ENCODE measurements at regions not wholly inside any gene's neighbourhood (a gene's known extent, or its start where the extent isn't known, plus 50 kb on each side); places are given as distances from the start of the nearest gene placed in this dataset.

DNA sequence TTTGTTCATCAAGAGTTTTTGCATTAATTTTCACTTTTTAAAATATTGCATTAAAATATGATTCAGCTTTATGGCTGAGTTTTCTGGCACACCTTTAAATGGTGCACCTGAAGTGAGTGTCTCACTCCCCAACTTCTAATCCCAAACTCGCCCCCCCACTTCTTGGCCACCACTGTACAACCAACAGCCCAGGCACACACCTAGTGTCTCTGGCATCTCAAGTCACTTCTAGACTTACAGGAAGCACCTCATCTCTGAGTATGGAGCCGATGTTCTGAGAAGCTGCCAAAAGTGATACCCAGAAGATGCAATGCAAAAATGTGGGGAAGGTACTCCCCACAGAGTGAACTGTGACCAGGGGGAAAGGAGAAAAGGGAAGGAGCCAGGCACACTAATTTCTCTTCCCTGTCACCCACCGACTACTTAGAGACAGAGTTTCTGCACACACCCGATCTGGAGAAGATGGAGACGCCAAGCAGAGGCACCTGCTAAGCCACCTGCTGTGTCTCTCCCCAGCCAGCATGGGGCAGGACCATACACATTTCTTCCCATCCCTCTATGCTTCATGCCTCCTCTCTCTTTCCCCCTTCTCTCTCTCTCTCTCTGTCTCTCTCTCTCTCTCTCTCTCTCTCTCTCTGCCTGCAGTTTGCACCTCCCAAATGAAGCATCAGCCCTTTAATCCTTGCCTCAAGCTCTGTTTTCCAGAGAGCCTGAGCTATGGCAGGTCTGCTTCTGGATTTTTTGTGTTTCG, 155.3 kb upstream of the ZNF507 start:
- no peak for DNase-seq

GRCh38 chr19:32191921-32192320, 153.5 kb upstream of the ZNF507 start:
- no peak for DNase-seq

- no peak for DNase-seq
These were observed 149.5 kb upstream of the ZNF507 start for GRCh38 chr19:32195706-32196610.

DNA sequence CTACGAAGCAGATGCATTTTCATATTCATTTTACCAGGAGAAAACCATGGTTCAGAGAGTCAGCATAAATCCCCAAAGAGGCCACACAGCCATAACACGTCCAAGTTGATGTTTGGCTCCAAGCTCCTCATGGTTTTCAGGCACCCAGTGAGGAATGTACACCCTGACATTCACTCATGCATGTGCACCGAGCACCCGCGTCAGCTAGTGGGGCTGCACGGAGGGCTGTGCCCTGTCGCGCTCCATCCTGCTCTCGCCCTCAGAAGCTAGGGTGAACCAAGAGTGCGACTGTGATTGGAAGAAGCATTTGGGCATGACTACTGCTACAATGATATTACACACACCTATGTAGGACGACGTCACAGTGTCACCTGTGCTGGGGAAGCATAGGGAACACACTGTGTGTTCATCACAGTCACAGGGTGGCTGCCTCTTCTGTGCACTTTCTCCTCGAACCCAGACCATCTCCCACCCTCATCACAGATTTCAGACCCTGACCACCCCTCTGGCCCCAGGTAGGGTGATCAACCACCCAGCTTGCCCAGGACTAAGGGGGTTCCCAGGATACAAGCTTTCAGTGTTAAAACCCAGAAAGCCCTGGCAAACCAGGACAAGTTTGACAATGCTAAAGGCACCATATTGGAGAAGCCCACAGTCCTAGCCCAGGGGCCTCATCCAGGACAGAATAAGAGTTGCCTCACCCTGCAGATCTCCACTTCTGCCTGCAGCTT, 148.6 kb upstream of the ZNF507 start:
- no peak for DNase-seq

GRCh38 chr19:32197896-32198882, 147.2 kb upstream of the ZNF507 start:
- DNase-seq: no peak

GRCh38 chr19:32199501-32200040, 145.8 kb upstream of the ZNF507 start:
- DNase-seq: no peak

DNA sequence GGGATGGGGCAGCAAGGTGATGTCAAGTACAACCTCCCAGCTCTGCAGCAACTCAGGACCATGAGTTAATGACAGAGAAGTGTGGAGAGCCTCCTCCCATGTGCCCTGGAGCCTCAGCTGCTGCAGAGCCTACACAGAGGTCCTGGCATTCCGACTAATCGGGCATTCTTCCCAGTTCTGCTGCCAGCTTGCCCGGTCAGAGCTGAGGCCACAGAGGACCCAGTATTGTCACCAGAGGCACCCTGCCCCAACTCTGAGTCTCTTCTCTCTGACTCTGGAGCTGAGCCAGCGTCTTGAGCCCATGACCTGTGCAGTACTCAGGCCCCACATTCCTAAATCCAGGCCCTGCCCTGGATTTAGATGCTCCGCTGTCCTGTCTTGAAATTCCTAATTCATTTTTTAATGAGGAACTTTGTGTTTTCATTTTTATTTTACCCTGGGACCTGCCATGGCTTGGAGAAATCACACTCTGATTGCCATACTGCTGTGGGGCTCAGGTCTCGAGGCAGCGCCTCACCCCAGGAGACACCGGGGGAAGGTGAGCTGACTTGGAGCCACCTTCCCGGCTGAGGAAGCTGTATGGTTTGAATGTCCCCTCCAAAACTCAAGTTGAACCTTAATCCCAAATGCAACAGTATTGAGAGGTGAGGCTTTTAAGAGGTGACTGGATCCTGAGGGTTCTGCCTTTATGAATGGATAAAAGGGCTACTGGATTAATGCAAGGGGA, 144.9 kb upstream of the ZNF507 start:
- DNase-seq: no peak

- no peak for DNase-seq
These were observed 144.2 kb upstream of the ZNF507 start for GRCh38 chr19:32201211-32201610.

- DNase-seq: no peak
These were observed 143.8 kb upstream of the ZNF507 start for GRCh38 chr19:32201636-32202051.

GRCh38 chr19:32202244-32202643, 143.2 kb upstream of the ZNF507 start:
- DNase-seq: no peak

- DNase-seq: no peak
These were observed 142.2 kb upstream of the ZNF507 start for GRCh38 chr19:32203161-32203560.

GRCh38 chr19:32206065-32206464, 139.3 kb upstream of the ZNF507 start:
- no peak for DNase-seq

- no peak for DNase-seq
These were observed 137.3 kb upstream of the ZNF507 start for GRCh38 chr19:32208060-32208459.

DNA sequence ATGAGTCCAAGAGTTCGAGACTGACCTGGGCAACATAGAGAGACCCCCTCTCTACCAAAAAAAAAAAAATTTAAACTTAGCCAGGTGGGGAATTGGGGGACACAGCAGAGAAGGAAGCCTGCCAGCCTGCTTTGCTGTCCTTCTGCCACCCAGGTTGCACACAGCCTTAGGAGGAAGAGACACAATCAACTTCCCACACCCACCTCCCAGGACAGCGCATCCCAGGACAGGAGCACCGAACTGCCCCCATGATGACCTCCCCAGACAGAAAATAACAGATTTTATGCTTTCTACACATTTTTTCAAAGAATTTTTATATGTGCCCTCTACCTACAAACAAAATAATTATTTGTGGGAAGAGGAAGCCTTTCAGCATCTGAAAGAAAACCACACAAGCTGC, 126.0 kb upstream of the ZNF507 start:
- no peak for DNase-seq

GRCh38 chr19:32219881-32220472, 125.4 kb upstream of the ZNF507 start:
- DNase-seq: no peak

- no peak for DNase-seq
These were observed 124.5 kb upstream of the ZNF507 start for GRCh38 chr19:32220951-32221350.

- DNase-seq: no peak
These were observed 122.9 kb upstream of the ZNF507 start for GRCh38 chr19:32222556-32222955.

- DNase-seq: no peak
These were observed 122.3 kb upstream of the ZNF507 start for GRCh38 chr19:32223106-32223505.

DNA sequence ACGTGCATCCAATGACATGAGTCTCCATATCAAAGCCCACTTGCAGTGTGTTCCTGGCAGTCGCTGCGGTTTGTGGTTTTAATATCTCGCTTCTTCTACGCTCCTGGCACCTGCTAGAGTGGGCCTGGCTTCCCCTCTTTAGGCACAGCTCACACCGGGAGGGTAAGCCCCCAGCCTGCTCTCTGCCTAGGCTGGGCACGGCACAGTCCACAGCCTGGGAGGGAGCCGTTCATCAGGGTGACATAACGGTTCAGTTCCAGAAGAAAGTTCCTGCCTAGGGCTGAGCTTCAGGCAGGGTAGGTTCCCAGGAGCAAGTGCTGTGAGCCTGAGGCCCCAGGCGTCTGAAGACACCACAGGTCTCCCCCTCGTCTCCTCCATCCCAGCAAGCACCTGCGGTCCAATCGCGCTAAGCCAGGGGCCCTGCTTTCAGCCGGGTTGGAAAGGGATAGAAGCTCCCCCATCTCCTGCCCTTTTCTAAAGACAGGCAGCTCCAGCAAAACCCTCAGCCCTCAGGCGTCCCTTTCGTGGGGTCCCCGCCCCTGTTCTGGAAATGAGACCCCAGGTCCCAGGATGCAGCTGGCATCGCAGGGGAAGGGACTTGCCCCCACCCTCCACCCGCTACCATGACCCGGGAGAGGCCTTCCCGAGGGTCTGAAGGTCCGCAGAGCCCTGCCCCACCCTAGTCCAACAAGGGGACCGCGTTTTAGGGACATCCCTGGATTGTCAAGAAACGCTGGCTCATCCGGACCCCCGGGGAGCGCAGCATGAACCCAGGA, 121.6 kb upstream of the ZNF507 start:
- DNase-seq: no peak

All from central memory CD4-positive, alpha-beta T cell (primary cell).